Endothelial cell of umbilical vein (primary cell): ENCODE measurements at regions not wholly inside any gene's neighbourhood (a gene's known extent, or its start where the extent isn't known, plus 50 kb on each side); places are given as distances from the start of the nearest gene placed in this dataset.

ENCODE experiments used
- BruUV-seq: library from RNA; stranded (reverse); fragments of 400-500 nt; replicated peaks from 2 replicates; lab custom pipeline; 2021; lab: Mats Ljungman, UMichigan
- CTCF ChIA-PET: fragments of 300-600, 350-600 bp; sonication (Branson Sonifier 250); formaldehyde crosslinking; loops from one replicate; lab custom pipeline; 2021; ENCODE audit warnings: antibody characterized with exemption, inconsistent platforms; lab: Charles Lee
- POLR2A ChIA-PET: fragments of 300-600, 350-600 bp; sonication (Branson Sonifier 250); formaldehyde crosslinking; loops from one replicate; lab custom pipeline; 2021; ENCODE audit warnings: antibody characterized with exemption, inconsistent platforms; lab: Charles Lee
- DNase-seq: peaks from one replicate; pipeline ENCODE4 v3.0.0-alpha.2; 2011; ENCODE audit warnings: low read depth, low spot score
- FAIRE-seq: peaks from 2 replicates; lab custom pipeline; 2011; peaks lifted over from hg19 to GRCh38; lab: Jason Lieb, UNC
- H2AFZ ChIP-seq: 2 replicates; pipeline ENCODE4 v1.6.0; 2012; ENCODE audit warnings: low read depth, low read length, control low read depth, inconsistent platforms
- H3K27ac ChIP-seq: 2 replicates; pipeline ENCODE4 v1.5.1; 2011; ENCODE audit warnings: low read depth, mild to moderate bottlenecking, control low read depth, low read length, moderate library complexity; ENCODE audit not compliant: insufficient read depth
- H3K27me3 ChIP-seq, 2 experiments: 2 replicates each; pipeline versions ENCODE4 v1.6.0 to v1.6.1; 2011; ENCODE audit warnings: low read length in 2 of 2, mixed read lengths in 1 of 2; ENCODE audit not compliant: control insufficient read depth in 2 of 2, insufficient read depth in 2 of 2
- H3K36me3 ChIP-seq, 2 experiments: 2 replicates in 1 of 2; 3 replicates in 1 of 2; pipeline ENCODE4 v1.5.1; 2011; ENCODE audit warnings: low read length in 2 of 2, mild to moderate bottlenecking in 1 of 2, moderate library complexity in 1 of 2; ENCODE audit not compliant: control insufficient read depth in 2 of 2, insufficient read depth in 2 of 2; ENCODE audit errors: extremely low read depth in 1 of 2
- H3K4me1 ChIP-seq: 3 replicates; pipeline ENCODE4 v1.5.1; 2011; ENCODE audit warnings: mild to moderate bottlenecking, low read length; ENCODE audit not compliant: control insufficient read depth, insufficient read depth; ENCODE audit errors: extremely low read depth
- H3K4me2 ChIP-seq: 2 replicates; pipeline ENCODE4 v1.6.1; 2011; ENCODE audit warnings: low read length, control low read depth, mixed read lengths; ENCODE audit not compliant: insufficient read depth
- H3K4me3 ChIP-seq, 3 experiments: fragments of 200-600 bp in 1 of 3; sonication (generic), shearing (Covaris generic) in 1 of 3; replicated peaks in 1 of 3; 2 replicates each; pipeline ENCODE4 v1.5.1; 2011 to 2016; ENCODE audit warnings: control low read depth in 3 of 3, low read length in 3 of 3, mild to moderate bottlenecking in 2 of 3, inconsistent platforms in 1 of 3, low read depth in 1 of 3, moderate library complexity in 1 of 3; ENCODE audit not compliant: insufficient read depth in 1 of 3
- H3K79me2 ChIP-seq: 2 replicates; pipeline ENCODE4 v1.6.0; 2012; ENCODE audit warnings: low read length, inconsistent platforms; ENCODE audit not compliant: control insufficient read depth, insufficient read depth
- H3K9ac ChIP-seq: replicated peaks from 2 replicates; pipeline ENCODE3; 2011; ENCODE audit warnings: low read length, control low read depth; ENCODE audit not compliant: insufficient read depth; ENCODE audit errors: extremely low read depth
- H3K9me1 ChIP-seq: replicated peaks from 3 replicates; pipeline ENCODE4 v1.6.0; 2011; ENCODE audit warnings: mild to moderate bottlenecking, low read length; ENCODE audit not compliant: control insufficient read depth, insufficient read depth; ENCODE audit errors: extremely low read depth
- H3K9me3 ChIP-seq: replicated peaks from 2 replicates; pipeline ENCODE4 v1.5.1; 2012; ENCODE audit warnings: low read length, inconsistent platforms; ENCODE audit not compliant: control insufficient read depth, insufficient read depth
- H4K20me1 ChIP-seq: replicated peaks from 2 replicates; pipeline ENCODE3; 2011; ENCODE audit warnings: mild to moderate bottlenecking, low read length; ENCODE audit not compliant: control insufficient read depth, insufficient read depth; ENCODE audit errors: extremely low read depth
- EZH2 ChIP-seq: IDR thresholded peaks from 2 replicates; pipeline ENCODE4 v1.6.1; 2012; ENCODE audit warnings: borderline replicate concordance, low read depth, mild to moderate bottlenecking, moderate library complexity, low read length, inconsistent platforms; ENCODE audit not compliant: severe bottlenecking
- JUN ChIP-seq: IDR thresholded peaks from 2 replicates; pipeline ENCODE4 v1.6.1; 2011; ENCODE audit warnings: borderline replicate concordance, low read depth; ENCODE audit not compliant: insufficient read length, insufficient read depth
- POLR2AphosphoS5 ChIP-seq: IDR thresholded peaks from 2 replicates; pipeline ENCODE4 v1.6.1; 2012; ENCODE audit warnings: low read depth, mild to moderate bottlenecking, control low read depth, low read length, moderate library complexity; ENCODE audit not compliant: insufficient read depth
- dilution Hi-C: fragments of 300-500 bp; cut with MboI; formaldehyde crosslinking; loops from one replicate; pipeline ENCODE4 v1.15.0; 2019; ENCODE audit warnings: low sequenced_read_pairs; ENCODE audit not compliant: extremely low pct_ligation_motif_present
- intact Hi-C: fragments of 100-400 bp; cut with micrococcal nuclease; formaldehyde crosslinking; loops from one replicate; pipeline ENCODE4 v1.10.0; 2022
- TF ChIP-seq, protein P1 (sequence below): IDR thresholded peaks from 2 replicates; pipeline ENCODE4 v1.6.1; 2011; ENCODE audit not compliant: insufficient read depth, insufficient read length

DNA sequence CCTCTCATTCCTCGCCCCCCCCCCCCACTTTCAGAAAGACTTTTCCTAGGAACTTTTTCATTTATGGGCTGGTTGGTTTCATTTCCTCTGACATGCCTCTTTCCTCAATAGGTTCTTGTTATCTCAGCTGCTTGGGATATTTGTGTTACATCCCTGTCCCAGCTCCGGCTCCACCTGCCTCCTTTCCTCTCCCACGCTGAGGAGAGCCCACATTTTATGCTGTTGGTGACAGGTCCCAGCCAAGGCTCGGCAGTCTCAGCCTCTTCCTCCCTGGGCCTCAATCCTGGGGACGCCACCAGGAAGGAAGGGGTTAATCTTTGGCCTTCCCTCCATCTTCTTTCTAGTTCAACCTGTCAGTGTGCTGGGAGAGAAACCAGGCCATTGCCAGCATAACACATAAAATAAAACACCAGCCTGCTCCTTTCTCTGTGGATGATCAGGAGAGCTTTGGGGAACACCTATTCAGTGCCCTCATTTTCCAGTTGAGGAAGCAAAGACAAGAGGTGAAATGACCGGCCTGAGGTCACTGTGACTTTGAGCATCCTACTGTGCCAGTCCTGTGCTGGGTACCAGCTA is 216.9 kb upstream of the TNP1 start:
- intact Hi-C loops (no loop called here), dilution Hi-C loops (no loop called here)
- H3K4me1 ChIP-seq = no peaks in the 10 kb centered on the region
- BruUV-seq = no TSS peak
- no peak overlapping the region for H3K4me3 ChIP-seq
- no peaks in the 10 kb centered on the region for H4K20me1 ChIP-seq
- CTCF ChIA-PET = interaction anchor here (1.6 to 2.0 kb wide), 2 partner anchors 12 to 28 kb away, joined by 4 to 7 read pairs; no protein-coding TSS in a partner anchor
- H3K9me3 ChIP-seq = no peaks in the 10 kb centered on the region
- no peak overlapping the region for H3K27ac ChIP-seq
- TF ChIP-seq, protein P1, sequence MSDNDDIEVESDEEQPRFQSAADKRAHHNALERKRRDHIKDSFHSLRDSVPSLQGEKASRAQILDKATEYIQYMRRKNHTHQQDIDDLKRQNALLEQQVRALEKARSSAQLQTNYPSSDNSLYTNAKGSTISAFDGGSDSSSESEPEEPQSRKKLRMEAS = no peak
- POLR2A ChIA-PET = no interaction called here
- H3K9ac ChIP-seq = no peak overlapping the region
- H2AFZ ChIP-seq = no peak overlapping the region
- FAIRE-seq = no peak
- no peak for DNase-seq
- H3K9me1 ChIP-seq = no peaks in the 10 kb centered on the region
- no peaks in the 10 kb centered on the region for H3K36me3 ChIP-seq
- no peaks in the 10 kb centered on the region for H3K79me2 ChIP-seq
- no peak overlapping the region for H3K4me2 ChIP-seq
- H3K27me3 ChIP-seq = no peaks in the 10 kb centered on the region

DNA sequence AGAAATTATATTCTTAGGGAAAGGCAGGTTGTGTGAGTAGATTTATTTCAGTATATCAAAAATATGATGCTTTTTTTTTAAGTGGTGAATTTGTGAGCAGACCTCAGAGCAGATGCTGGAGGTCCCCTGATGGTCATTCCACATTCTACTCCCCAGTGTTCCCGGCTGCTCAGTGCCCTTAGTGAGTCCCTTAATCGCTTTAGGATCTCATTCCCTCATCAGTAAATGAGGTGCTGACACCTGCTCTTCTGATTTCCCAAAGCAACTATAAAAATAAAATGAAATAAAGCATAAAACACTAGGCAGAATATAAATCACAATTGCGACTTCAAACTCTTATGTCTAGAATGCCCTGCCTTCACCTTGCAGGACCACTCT is 216.2 kb upstream of the TNP1 start:
- no peaks in the 10 kb centered on the region for H3K9me3 ChIP-seq
- H3K9me1 ChIP-seq = no peaks in the 10 kb centered on the region
- POLR2A ChIA-PET = no interaction called here
- TF ChIP-seq JUN (no peak), EZH2 (no peak), POLR2AphosphoS5 (no peak)
- no peak overlapping the region for H3K4me2 ChIP-seq
- DNase-seq = no peak
- H3K79me2 ChIP-seq = no peaks in the 10 kb centered on the region
- dilution Hi-C loops (no loop called here), intact Hi-C loops (no loop called here)
- H4K20me1 ChIP-seq = no peaks in the 10 kb centered on the region
- CTCF ChIA-PET = interaction anchor here (1.1 to 1.6 kb wide), 2 partner anchors 12 to 13 kb away, joined by 3 to 4 read pairs; no protein-coding TSS in a partner anchor
- H3K9ac ChIP-seq = no peak overlapping the region
- H3K4me1 ChIP-seq = no peaks in the 10 kb centered on the region
- no TSS peak for BruUV-seq
- no peaks in the 10 kb centered on the region for H3K36me3 ChIP-seq
- no peak for FAIRE-seq
- no peaks in the 10 kb centered on the region for H3K27me3 ChIP-seq
- no peak overlapping the region for H3K4me3 ChIP-seq
- no peak overlapping the region for H2AFZ ChIP-seq
- H3K27ac ChIP-seq = no peak overlapping the region
